ENCODE measurements at regions not wholly inside any gene's neighbourhood (a gene's known extent, or its start where the extent isn't known, plus 50 kb on each side); places are given as distances from the start of the nearest gene placed in this dataset.

GRCh38 chr7:68238204-68238805 lies 1241.7 kb downstream of the TYW1 start:
- TF ChIP-seq POLR2AphosphoS5 (IDR thresholded peaks at IDR 0.05; ENCODE audit: borderline replicate concordance, low read depth, low read length) = no peak
- TF ChIP-seq EZH2 (IDR thresholded peaks at IDR 0.05) = no peak
- TF ChIP-seq FOXP2 (optimal IDR thresholded peaks at IDR 0.05; ENCODE audit: control extremely low read depth, extremely low read length, insufficient read depth) = no peak
